ENCODE measurements at regions not wholly inside any gene's neighbourhood (a gene's known extent, or its start where the extent isn't known, plus 50 kb on each side); places are given as distances from the start of the nearest gene placed in this dataset.

- no peak for DNase-seq (ENCODE audit: low spot score)
Measured at GRCh38 chr22:47569389-47570299, 807.2 kb downstream of the TBC1D22A start.

- DNase-seq (ENCODE audit: low spot score), result no peak
Measured at GRCh38 chr22:47568700-47569099, 806.2 kb downstream of the TBC1D22A start.

GRCh38 chr22:47567126-47568090 is 805.0 kb downstream of the TBC1D22A start:
- no peak for DNase-seq (ENCODE audit: low spot score)

GRCh38 chr22:47566491-47566890 is 804.0 kb downstream of the TBC1D22A start:
- no peak for DNase-seq (ENCODE audit: low spot score)

- DNase-seq (ENCODE audit: low spot score), result no peak
Measured at GRCh38 chr22:47565607-47566006, 803.2 kb downstream of the TBC1D22A start.

- no peak for DNase-seq (ENCODE audit: low spot score)
Measured at GRCh38 chr22:47564651-47565434, 802.4 kb downstream of the TBC1D22A start.

GRCh38 chr22:47564158-47564450 is 801.7 kb downstream of the TBC1D22A start:
- DNase-seq (ENCODE audit: low spot score), result no peak

- DNase-seq (ENCODE audit: low spot score), result no peak
Measured at GRCh38 chr22:47563406-47564157, 801.1 kb downstream of the TBC1D22A start.

- DNase-seq (ENCODE audit: low spot score), result no peak
Measured at GRCh38 chr22:47561766-47562165, 799.3 kb downstream of the TBC1D22A start.

- no peak for DNase-seq (ENCODE audit: low spot score)
Measured at GRCh38 chr22:47561115-47561675, 798.7 kb downstream of the TBC1D22A start.

- DNase-seq (ENCODE audit: low spot score), result no peak
Measured at GRCh38 chr22:47558828-47559700, 796.6 kb downstream of the TBC1D22A start.

- DNase-seq (ENCODE audit: low spot score), result no peak
Measured at GRCh38 chr22:47556473-47556872, 794.0 kb downstream of the TBC1D22A start.

- no peak for DNase-seq (ENCODE audit: low spot score)
Measured at GRCh38 chr22:47553436-47553835, 791.0 kb downstream of the TBC1D22A start.

GRCh38 chr22:47552541-47553205 is 790.2 kb downstream of the TBC1D22A start:
- no peak for DNase-seq (ENCODE audit: low spot score)

GRCh38 chr22:47552024-47552423 is 789.6 kb downstream of the TBC1D22A start:
- DNase-seq (ENCODE audit: low spot score), result no peak

- DNase-seq (ENCODE audit: low spot score), result no peak
Measured at GRCh38 chr22:47551431-47551775, 789.0 kb downstream of the TBC1D22A start.

GRCh38 chr22:47550524-47551430 is 788.3 kb downstream of the TBC1D22A start:
- no peak for DNase-seq (ENCODE audit: low spot score)

- no peak for DNase-seq (ENCODE audit: low spot score)
Measured at GRCh38 chr22:47549741-47550340, 787.4 kb downstream of the TBC1D22A start.

All from AG08396 (cell line).